ENCODE measurements at regions not wholly inside any gene's neighbourhood (a gene's known extent, or its start where the extent isn't known, plus 50 kb on each side); places are given as distances from the start of the nearest gene placed in this dataset.

DNA sequence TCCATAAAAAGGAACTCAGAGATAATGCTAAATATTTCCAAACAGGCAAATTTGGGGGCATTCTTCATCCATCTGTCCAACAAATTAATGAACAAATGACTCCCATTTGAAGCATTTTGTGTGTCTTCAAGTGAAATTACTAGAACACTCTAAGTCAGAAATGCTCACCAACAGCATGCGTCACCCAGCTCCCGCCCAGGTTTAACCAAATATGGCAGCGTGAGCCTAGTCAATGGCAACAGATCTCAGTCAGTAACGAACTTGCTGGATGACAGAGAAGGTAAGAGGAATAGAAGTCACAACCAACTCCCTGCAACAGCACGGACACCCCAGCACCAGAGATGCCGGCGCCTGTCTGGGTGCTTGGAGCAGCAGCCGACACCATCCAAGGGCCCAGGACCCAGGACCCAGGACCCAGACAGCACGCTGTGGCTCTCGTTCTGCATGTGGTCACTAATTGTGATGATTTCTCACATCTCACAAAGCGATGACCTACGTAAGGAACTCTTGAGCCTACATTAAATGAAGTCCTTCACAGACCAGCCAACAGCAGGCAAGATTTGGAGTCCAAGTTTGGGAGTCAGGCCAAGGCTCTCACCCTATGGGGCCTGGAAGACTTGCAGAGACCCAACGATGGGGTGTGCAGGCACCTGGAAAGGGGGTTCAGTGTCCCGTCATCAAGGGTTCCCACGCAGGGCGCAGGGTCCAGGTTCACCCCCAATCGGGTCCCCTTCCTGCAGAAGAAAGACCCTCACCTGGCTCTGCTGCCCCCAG is 556.9 kb downstream of the BRD1 start:
- DNase-seq: no peak

- no peak for DNase-seq
Observed at GRCh38 chr22:49269928-49270327, 557.7 kb downstream of the BRD1 start.

DNA sequence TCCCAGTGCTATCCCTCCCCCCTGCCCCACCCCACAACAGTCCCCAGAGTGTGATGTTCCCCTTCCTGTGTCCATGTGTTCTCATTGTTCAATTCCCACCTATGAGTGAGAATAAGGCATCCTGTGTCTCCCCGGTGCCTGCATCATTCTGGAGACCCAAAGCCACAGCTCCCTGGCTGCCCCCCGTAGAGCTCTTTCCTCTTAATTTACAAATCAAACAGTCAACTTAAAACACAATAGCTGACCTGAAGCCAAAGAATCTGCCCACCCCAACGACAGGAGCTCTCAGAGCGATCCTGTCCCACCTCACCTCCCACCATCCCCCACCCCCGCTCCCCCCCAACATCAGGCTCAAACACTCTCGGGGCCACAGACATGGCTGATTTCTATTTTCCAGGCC is 558.3 kb downstream of the BRD1 start:
- DNase-seq: no peak

GRCh38 chr22:49268924-49269323 is 558.7 kb downstream of the BRD1 start:
- no peak for DNase-seq

- no peak for DNase-seq
Observed at GRCh38 chr22:49267996-49268395, 559.7 kb downstream of the BRD1 start.

GRCh38 chr22:49266561-49267519 is 560.8 kb downstream of the BRD1 start:
- no peak for DNase-seq

DNA sequence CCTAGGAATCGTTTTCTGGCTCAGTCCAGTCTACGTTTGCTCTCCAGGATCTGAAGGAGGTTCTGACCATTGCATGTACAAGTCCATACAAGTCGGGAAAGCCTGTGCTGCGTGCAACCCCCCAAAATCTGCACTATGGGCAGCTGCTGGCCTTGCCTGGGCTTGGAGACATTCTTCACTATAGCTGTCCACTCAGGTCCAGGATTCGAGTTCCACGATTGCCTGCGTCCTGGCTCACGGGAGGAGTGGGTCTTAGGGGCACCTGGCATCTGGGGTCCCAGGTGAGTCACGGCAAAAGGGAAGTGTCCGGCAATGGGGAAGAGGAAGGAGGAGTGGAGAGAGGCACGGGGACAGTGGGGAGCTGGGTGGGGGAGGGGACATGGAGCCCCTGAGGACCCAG is 563.0 kb downstream of the BRD1 start:
- DNase-seq: no peak

GRCh38 chr22:49263101-49263500 is 564.6 kb downstream of the BRD1 start:
- no peak for DNase-seq

DNA sequence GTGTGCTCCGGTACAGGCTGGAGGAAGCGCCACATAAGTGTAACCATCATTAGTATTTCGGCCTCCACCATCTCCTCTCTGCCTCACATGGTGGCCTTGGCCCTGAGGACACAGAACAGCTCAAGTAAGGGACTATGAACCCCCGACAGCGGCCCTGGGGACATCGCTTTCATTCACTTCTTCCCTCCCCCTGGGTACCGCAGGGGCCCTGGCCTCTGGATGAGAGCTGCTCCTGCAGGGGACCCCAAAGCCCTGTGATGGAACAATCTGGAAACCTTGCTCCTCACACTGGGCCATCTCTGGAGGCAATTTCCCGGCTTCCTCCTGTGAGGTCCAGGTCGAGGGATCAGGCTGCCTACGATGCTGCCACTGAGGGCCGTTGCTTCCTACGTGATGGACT is 565.5 kb downstream of the BRD1 start:
- DNase-seq: no peak

- no peak for DNase-seq
Observed at GRCh38 chr22:49261616-49262015, 566.1 kb downstream of the BRD1 start.

GRCh38 chr22:49260681-49261580 is 566.7 kb downstream of the BRD1 start:
- no peak for DNase-seq

DNA sequence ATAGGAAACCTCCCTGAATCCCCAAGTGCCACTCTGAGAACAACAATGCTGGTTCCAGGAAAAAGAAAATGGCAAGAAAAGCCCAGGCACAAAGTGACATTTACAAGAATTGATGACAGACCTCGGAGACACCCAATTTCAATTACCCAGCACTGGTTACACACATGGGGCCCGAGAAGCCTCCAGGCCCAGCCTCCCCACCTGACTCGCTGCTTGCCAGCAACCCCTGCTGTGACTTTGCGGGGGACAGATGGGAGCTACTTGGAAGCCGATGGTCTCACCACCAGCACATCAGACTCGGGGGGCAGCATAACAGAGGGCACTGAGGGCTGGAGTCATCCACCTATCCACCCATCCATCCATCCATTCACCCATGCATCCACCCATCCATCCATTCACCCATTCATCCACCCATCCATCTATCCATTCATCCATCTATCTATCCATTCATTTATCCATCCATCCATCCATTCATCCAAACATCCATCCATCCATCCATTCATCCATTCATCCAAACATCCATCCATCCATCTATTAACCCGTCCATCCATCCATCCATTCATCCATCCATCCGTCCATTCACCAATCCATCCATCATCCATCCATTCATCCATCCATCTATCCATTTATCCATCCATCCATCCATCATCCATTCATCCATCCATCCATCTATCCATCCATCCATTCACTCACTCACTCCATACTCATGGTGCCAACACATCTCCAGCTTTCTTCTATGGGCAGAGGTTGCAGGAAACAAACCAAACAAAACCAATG is 567.6 kb downstream of the BRD1 start:
- no peak for DNase-seq

- no peak for DNase-seq
Observed at GRCh38 chr22:49258107-49259010, 569.3 kb downstream of the BRD1 start.

DNA sequence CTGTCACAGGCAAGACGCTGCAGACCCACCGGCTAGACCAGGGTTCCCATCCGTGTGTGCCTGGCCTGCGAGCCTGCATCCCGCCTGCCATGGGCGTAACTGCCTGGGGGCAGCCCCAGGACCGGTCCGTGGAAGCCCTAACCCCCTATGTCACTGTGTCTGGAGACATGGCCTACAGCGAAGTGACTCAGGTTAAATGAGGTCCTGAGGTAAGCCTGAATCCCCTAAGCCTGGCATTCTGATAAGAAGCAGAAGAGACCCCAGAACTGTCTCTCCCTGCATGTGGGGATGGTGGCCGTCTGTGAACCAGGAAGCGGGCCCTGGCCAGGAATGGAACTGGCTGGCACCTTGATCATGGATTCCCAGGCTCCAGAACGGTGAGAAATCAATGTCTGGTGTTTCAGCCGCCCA is 570.1 kb downstream of the BRD1 start:
- DNase-seq: no peak

- no peak for DNase-seq
Observed at GRCh38 chr22:49255741-49256318, 571.8 kb downstream of the BRD1 start.

- no peak for DNase-seq
Observed at GRCh38 chr22:49255154-49255553, 572.5 kb downstream of the BRD1 start.

GRCh38 chr22:49253656-49254055 is 574.0 kb downstream of the BRD1 start:
- DNase-seq: no peak

DNA sequence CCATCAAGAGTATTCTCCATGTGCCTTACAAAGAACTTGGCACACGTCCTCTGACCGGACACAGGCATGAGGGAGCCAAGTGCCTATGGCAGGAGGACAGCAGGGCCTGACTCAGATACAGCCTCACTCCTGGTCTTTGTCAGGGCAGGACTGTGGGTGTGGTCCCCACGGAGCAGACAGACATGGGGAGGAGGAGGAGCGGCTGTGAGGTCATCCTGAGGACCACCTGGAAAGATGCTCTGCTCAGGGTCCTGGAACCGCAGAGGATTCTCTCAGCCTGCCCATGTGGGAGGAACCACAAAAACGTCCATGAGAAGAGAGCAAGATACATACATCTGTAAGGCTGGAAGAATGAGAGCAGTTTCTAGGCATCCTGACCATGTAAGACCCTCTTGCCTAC is 576.3 kb downstream of the BRD1 start:
- DNase-seq: no peak

- DNase-seq: no peak
Observed at GRCh38 chr22:49247194-49247924, 580.3 kb downstream of the BRD1 start.
